ENCODE measurements at regions not wholly inside any gene's neighbourhood (a gene's known extent, or its start where the extent isn't known, plus 50 kb on each side); places are given as distances from the start of the nearest gene placed in this dataset.
"Not testable (repeated sequence)": the region's sequence is repeated elsewhere in the genome, so short reads cannot be mapped to it uniquely, and the experiment has no call there.

DNA sequence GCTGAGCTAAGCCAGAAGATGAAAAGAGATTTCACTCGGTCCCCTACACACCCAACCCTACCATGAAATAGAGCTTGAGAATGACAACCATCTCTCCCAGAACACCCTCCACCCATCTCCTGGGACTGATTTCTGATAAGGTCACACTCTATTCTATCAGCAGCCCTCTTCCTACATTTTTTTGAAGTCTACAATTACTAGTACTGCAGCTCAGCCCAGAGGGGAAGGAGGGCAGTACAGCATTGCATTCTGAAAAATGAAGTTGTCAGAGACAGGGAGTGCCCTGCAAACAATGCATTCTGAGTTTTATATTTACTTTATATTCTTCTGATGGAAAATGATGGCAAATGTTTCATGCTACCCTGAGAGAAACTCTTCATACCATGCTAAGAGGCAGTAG lies 318.5 kb downstream of the BCAT1 start:
- no peak overlapping the region for H3K27ac ChIP-seq (ENCODE audit: low read length)
- no peaks in the 10 kb centered on the region for H3K79me2 ChIP-seq (replicated peaks; ENCODE audit: insufficient read depth, low read length)
- H4K20me1 ChIP-seq (ENCODE audit: insufficient read depth): no peaks in the 10 kb centered on the region
- H3K4me3 ChIP-seq (ENCODE audit: low read length): no peak overlapping the region
- H3K4me2 ChIP-seq (ENCODE audit: low read length): no peak overlapping the region
- TF ChIP-seq RAD21 (conservative IDR thresholded peaks at IDR 0.05) (no peak), CTCF (IDR thresholded peaks at IDR 0.05; ENCODE audit: poor library complexity, severe bottlenecking) (no peak), POLR2AphosphoS5 (IDR thresholded peaks at IDR 0.05) (no peak), TAF1 (IDR thresholded peaks at IDR 0.05; ENCODE audit: low read depth) (no peak), EP300 (conservative IDR thresholded peaks at IDR 0.05; ENCODE audit: poor library complexity, severe bottlenecking) (no peak), SMC3 (conservative IDR thresholded peaks at IDR 0.05; ENCODE audit: poor library complexity) (no peak), MXI1 (conservative IDR thresholded peaks at IDR 0.05; ENCODE audit: poor library complexity, severe bottlenecking) (no peak), EZH2 (IDR thresholded peaks at IDR 0.05; ENCODE audit: borderline replicate concordance, insufficient read depth, low read length, poor library complexity, severe bottlenecking) (no peak)
- TF ChIP-seq, protein P1, sequence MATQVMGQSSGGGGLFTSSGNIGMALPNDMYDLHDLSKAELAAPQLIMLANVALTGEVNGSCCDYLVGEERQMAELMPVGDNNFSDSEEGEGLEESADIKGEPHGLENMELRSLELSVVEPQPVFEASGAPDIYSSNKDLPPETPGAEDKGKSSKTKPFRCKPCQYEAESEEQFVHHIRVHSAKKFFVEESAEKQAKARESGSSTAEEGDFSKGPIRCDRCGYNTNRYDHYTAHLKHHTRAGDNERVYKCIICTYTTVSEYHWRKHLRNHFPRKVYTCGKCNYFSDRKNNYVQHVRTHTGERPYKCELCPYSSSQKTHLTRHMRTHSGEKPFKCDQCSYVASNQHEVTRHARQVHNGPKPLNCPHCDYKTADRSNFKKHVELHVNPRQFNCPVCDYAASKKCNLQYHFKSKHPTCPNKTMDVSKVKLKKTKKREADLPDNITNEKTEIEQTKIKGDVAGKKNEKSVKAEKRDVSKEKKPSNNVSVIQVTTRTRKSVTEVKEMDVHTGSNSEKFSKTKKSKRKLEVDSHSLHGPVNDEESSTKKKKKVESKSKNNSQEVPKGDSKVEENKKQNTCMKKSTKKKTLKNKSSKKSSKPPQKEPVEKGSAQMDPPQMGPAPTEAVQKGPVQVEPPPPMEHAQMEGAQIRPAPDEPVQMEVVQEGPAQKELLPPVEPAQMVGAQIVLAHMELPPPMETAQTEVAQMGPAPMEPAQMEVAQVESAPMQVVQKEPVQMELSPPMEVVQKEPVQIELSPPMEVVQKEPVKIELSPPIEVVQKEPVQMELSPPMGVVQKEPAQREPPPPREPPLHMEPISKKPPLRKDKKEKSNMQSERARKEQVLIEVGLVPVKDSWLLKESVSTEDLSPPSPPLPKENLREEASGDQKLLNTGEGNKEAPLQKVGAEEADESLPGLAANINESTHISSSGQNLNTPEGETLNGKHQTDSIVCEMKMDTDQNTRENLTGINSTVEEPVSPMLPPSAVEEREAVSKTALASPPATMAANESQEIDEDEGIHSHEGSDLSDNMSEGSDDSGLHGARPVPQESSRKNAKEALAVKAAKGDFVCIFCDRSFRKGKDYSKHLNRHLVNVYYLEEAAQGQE (IDR thresholded peaks at IDR 0.05; ENCODE audit: borderline replicate concordance): no peak
- H2AFZ ChIP-seq (ENCODE audit: low read depth, low read length): no peak overlapping the region
- no peaks in the 10 kb centered on the region for H3K9me3 ChIP-seq (ENCODE audit: low read length)
- H3K9me2 ChIP-seq (ENCODE audit: insufficient read depth, low read length): no peaks in the 10 kb centered on the region
- no peaks in the 10 kb centered on the region for H3F3A ChIP-seq (ENCODE audit: insufficient read depth, low read length, poor library complexity, severe bottlenecking)
- H3K27me3 ChIP-seq (ENCODE audit: insufficient read depth, low read depth, low read length): no peaks in the 10 kb centered on the region
- H3K9ac ChIP-seq (ENCODE audit: low read length): no peak overlapping the region
- H3K36me3 ChIP-seq (ENCODE audit: insufficient read depth, low read length): no peaks in the 10 kb centered on the region

DNA sequence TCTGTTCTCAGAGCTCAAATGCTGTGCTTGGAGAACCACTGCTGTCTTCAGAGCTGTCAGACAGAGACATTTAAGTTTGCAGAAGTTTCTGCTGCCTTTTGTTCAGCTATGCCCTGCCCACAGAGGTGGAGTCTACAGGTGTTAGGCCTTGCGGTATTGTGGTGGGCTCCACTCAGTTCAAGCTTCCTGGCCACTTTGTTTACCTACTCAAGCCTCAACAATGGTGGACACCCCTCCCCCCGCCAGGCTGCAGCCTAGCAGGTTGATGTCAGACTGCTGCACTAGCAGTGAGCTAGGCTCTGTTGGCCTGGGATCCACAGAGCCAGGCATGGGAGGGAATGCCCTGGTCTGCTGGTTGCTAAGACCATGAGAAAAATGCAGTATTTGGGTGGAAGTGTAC lies 323.8 kb downstream of the BCAT1 start:
- Histone ChIP-seq H3F3A (ENCODE audit: insufficient read depth, low read length, poor library complexity, severe bottlenecking) (no peaks in the 10 kb centered on the region), H2AFZ (ENCODE audit: low read depth, low read length) (no peak overlapping the region), H3K9ac (ENCODE audit: low read length) (no peak overlapping the region), H3K9me3 (ENCODE audit: low read length) (no peaks in the 10 kb centered on the region), H3K27ac (ENCODE audit: low read length) (no peak overlapping the region), H3K27me3 (ENCODE audit: insufficient read depth, low read depth, low read length) (no peaks in the 10 kb centered on the region), H4K20me1 (ENCODE audit: insufficient read depth) (no peaks in the 10 kb centered on the region), H3K36me3 (ENCODE audit: insufficient read depth, low read length) (no peaks in the 10 kb centered on the region), H3K4me3 (ENCODE audit: low read length) (no peak overlapping the region), H3K79me2 (replicated peaks; ENCODE audit: insufficient read depth, low read length) (no peaks in the 10 kb centered on the region), H3K9me2 (ENCODE audit: insufficient read depth, low read length) (no peaks in the 10 kb centered on the region), H3K4me2 (ENCODE audit: low read length) (no peak overlapping the region)
- TF ChIP-seq MXI1 (conservative IDR thresholded peaks at IDR 0.05; ENCODE audit: poor library complexity, severe bottlenecking): no peak
- TF ChIP-seq TAF1 (IDR thresholded peaks at IDR 0.05; ENCODE audit: low read depth): no peak
- no peak for TF ChIP-seq POLR2AphosphoS5 (IDR thresholded peaks at IDR 0.05)
- TF ChIP-seq CTCF (IDR thresholded peaks at IDR 0.05; ENCODE audit: poor library complexity, severe bottlenecking): no peak
- TF ChIP-seq SMC3 (conservative IDR thresholded peaks at IDR 0.05; ENCODE audit: poor library complexity): no peak
- TF ChIP-seq EP300 (conservative IDR thresholded peaks at IDR 0.05; ENCODE audit: poor library complexity, severe bottlenecking): no peak
- TF ChIP-seq, protein P1 (IDR thresholded peaks at IDR 0.05; ENCODE audit: borderline replicate concordance): no peak
- TF ChIP-seq RAD21 (conservative IDR thresholded peaks at IDR 0.05): no peak
- TF ChIP-seq EZH2 (IDR thresholded peaks at IDR 0.05; ENCODE audit: borderline replicate concordance, insufficient read depth, low read length, poor library complexity, severe bottlenecking): no peak

DNA sequence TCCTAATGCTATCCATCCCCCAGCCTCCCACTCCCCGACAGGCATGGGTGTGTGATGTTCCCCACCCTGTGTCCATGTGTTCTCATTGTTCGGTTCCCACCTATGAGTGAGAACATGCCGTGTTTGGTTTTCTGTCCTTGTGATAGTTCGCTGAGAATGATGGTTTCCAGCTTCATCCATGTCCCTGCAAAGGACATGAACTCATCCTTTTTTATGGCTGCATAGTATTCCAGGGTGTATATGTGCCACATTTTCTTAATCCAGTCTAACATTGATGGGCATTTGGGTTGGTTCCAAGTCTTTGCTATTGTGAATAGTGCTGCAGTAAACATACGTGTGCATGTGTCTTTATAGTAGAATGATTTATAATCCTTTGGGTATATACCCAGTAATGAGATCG lies 328.9 kb downstream of the BCAT1 start:
- not testable (repeated sequence) for H3K36me3 ChIP-seq (ENCODE audit: insufficient read depth, low read length); H2AFZ ChIP-seq (ENCODE audit: low read depth, low read length); H3K27me3 ChIP-seq (ENCODE audit: insufficient read depth, low read depth, low read length); H3F3A ChIP-seq (ENCODE audit: insufficient read depth, low read length, poor library complexity, severe bottlenecking); H4K20me1 ChIP-seq (ENCODE audit: insufficient read depth); H3K4me3 ChIP-seq (ENCODE audit: low read length); H3K9ac ChIP-seq (ENCODE audit: low read length); H3K79me2 ChIP-seq (replicated peaks; ENCODE audit: insufficient read depth, low read length); H3K4me2 ChIP-seq (ENCODE audit: low read length); H3K9me2 ChIP-seq (ENCODE audit: insufficient read depth, low read length); H3K9me3 ChIP-seq (ENCODE audit: low read length); H3K27ac ChIP-seq (ENCODE audit: low read length)
